HFFc6 (cell line): ENCODE measurements at regions not wholly inside any gene's neighbourhood (a gene's known extent, or its start where the extent isn't known, plus 50 kb on each side); places are given as distances from the start of the nearest gene placed in this dataset.

Experiments used
- DNase-seq: peaks from one replicate; pipeline ENCODE4 v3.0.0-alpha.2; 2018
- H3K27ac Mint-ChIP-seq: 2 replicates; pipeline ENCODE4 v1.8.0; 2020; ENCODE audit warnings: mild to moderate bottlenecking, mixed read lengths
- H3K27me3 Mint-ChIP-seq: 2 replicates; pipeline ENCODE4 v1.8.0; 2021; ENCODE audit warnings: mild to moderate bottlenecking, moderate library complexity, mixed read lengths; ENCODE audit not compliant: insufficient read depth
- H3K36me3 Mint-ChIP-seq: 2 replicates; pipeline ENCODE4 v1.8.0; 2021; ENCODE audit warnings: low read depth, mixed read lengths
- H3K4me1 Mint-ChIP-seq: 2 replicates; pipeline ENCODE4 v1.8.0; 2020; ENCODE audit warnings: low read depth, mixed read lengths
- H3K4me3 Mint-ChIP-seq: 2 replicates; pipeline ENCODE4 v1.8.0; 2020; ENCODE audit warnings: mild to moderate bottlenecking, moderate library complexity, mixed read lengths
- H3K9me3 Mint-ChIP-seq: 2 replicates; pipeline ENCODE4 v1.8.0; 2020; ENCODE audit warnings: mild to moderate bottlenecking, mixed read lengths
- CTCF ChIP-seq: fragments of 200-600 bp; sonication (generic); IDR thresholded peaks from 2 replicates; pipeline ENCODE4 v1.5.0; 2021; ENCODE audit warnings: antibody characterized with exemption, mild to moderate bottlenecking

GRCh38 chr6:137707038-137707589 lies 159.9 kb upstream of the TNFAIP3 start:
- Mint-ChIP-seq H3K4me3 (no peak overlapping the region), H3K9me3 (no peaks in the 10 kb centered on the region), H3K27me3 (peaks cover 2% of the 10 kb centered on the region; the same call in 1 of the 2 replicates), H3K27ac (no peak overlapping the region), H3K36me3 (no peaks in the 10 kb centered on the region), H3K4me1 (peaks cover 29% of the 10 kb centered on the region)
- no peak for DNase-seq
- no peak for TF ChIP-seq CTCF

- Mint-ChIP-seq H3K27me3 (peaks cover 2% of the 10 kb centered on the region; the same call in 1 of the 2 replicates), H3K4me1 (peaks cover 29% of the 10 kb centered on the region), H3K9me3 (no peaks in the 10 kb centered on the region), H3K4me3 (peak overlapping the region; percentile 86), H3K36me3 (no peaks in the 10 kb centered on the region), H3K27ac (peak overlapping the region; percentile 62; the same call in 1 of the 2 replicates)
- peak; percentile 75 for DNase-seq
- peak; percentile 88 for TF ChIP-seq CTCF
These were observed 159.3 kb upstream of the TNFAIP3 start for GRCh38 chr6:137707590-137708360.

- no peak for DNase-seq
- no peaks in the 10 kb centered on the region for H3K9me3 Mint-ChIP-seq
- H3K27me3 Mint-ChIP-seq: peaks cover 2% of the 10 kb centered on the region; the same call in 1 of the 2 replicates
- peaks cover 29% of the 10 kb centered on the region for H3K4me1 Mint-ChIP-seq
- H3K36me3 Mint-ChIP-seq: no peaks in the 10 kb centered on the region
- H3K4me3 Mint-ChIP-seq: no peak overlapping the region
- H3K27ac Mint-ChIP-seq: no peak overlapping the region
- TF ChIP-seq CTCF: no peak
These were observed 158.6 kb upstream of the TNFAIP3 start for GRCh38 chr6:137708481-137708880.

- Mint-ChIP-seq H3K4me3 (no peak overlapping the region), H3K36me3 (no peaks in the 10 kb centered on the region), H3K27me3 (peaks cover 2% of the 10 kb centered on the region; the same call in 1 of the 2 replicates), H3K9me3 (no peaks in the 10 kb centered on the region), H3K4me1 (peaks cover 29% of the 10 kb centered on the region), H3K27ac (no peak overlapping the region)
- no peak for DNase-seq
- TF ChIP-seq CTCF: no peak
These were observed 157.4 kb upstream of the TNFAIP3 start for GRCh38 chr6:137709424-137710236.

- no peaks in the 10 kb centered on the region for H3K36me3 Mint-ChIP-seq
These were observed 155.1 kb upstream of the TNFAIP3 start for GRCh38 chr6:137711972-137712371.

More at GRCh38 chr6:137711972-137712371, 155.1 kb upstream of the TNFAIP3 start:
- peaks cover 34% of the 10 kb centered on the region for H3K4me1 Mint-ChIP-seq
- DNase-seq: no peak
- H3K4me3 Mint-ChIP-seq: no peak overlapping the region
- TF ChIP-seq CTCF: no peak
- H3K9me3 Mint-ChIP-seq: no peaks in the 10 kb centered on the region
- peaks cover 2% of the 10 kb centered on the region; the same call in 1 of the 2 replicates for H3K27me3 Mint-ChIP-seq
- H3K27ac Mint-ChIP-seq: no peak overlapping the region
